Mesendoderm (in vitro differentiated cells): ENCODE measurements at regions not wholly inside any gene's neighbourhood (a gene's known extent, or its start where the extent isn't known, plus 50 kb on each side); places are given as distances from the start of the nearest gene placed in this dataset.
"Not testable (repeated sequence)": the region's sequence is repeated elsewhere in the genome, so short reads cannot be mapped to it uniquely, and the experiment has no call there.

Experiments
- DNase-seq: peaks from one replicate; pipeline ENCODE4 v3.0.0; 2013
- H2AK5ac ChIP-seq: 2 replicates; pipeline ENCODE4 v1.6.1; 2013; ENCODE audit warnings: low read length, inconsistent platforms
- H2BK120ac ChIP-seq: 2 replicates; pipeline ENCODE4 v1.6.1; 2013; ENCODE audit warnings: low read depth, mild to moderate bottlenecking, low read length, moderate library complexity, mixed read lengths
- H2BK15ac ChIP-seq: replicated peaks from 2 replicates; pipeline ENCODE4 v1.6.1; 2013; ENCODE audit warnings: low read depth, mild to moderate bottlenecking, moderate library complexity
- H2BK5ac ChIP-seq: 2 replicates; pipeline ENCODE4 v1.6.1; 2013; ENCODE audit warnings: low read length, inconsistent platforms
- H3K18ac ChIP-seq: 2 replicates; pipeline ENCODE4 v1.6.1; 2013; ENCODE audit warnings: mild to moderate bottlenecking, low read length, mixed read lengths
- H3K23ac ChIP-seq: one replicate; pipeline ENCODE4 v1.6.1; 2013; ENCODE audit warnings: low read length
- H3K27ac ChIP-seq: 2 replicates; pipeline ENCODE4 v1.5.1; 2013; ENCODE audit warnings: low read depth, mild to moderate bottlenecking, inconsistent platforms, low read length, moderate library complexity
- H3K27me3 ChIP-seq: 2 replicates; pipeline ENCODE4 v1.6.1; 2013; ENCODE audit warnings: low read length, control low read depth, mild to moderate bottlenecking, inconsistent platforms; ENCODE audit not compliant: insufficient read depth, poor library complexity
- H3K36me3 ChIP-seq: 2 replicates; pipeline ENCODE4 v1.6.1; 2013; ENCODE audit warnings: low read length, inconsistent platforms; ENCODE audit not compliant: control insufficient read depth, insufficient read depth
- H3K4ac ChIP-seq: one replicate; pipeline ENCODE4 v1.6.1; 2013; ENCODE audit warnings: low read depth, mild to moderate bottlenecking, low read length, moderate library complexity
- H3K4me1 ChIP-seq: 2 replicates; pipeline ENCODE4 v1.6.1; 2013; ENCODE audit warnings: low read depth, low read length, inconsistent platforms; ENCODE audit not compliant: control insufficient read depth
- H3K4me2 ChIP-seq: 2 replicates; pipeline ENCODE4 v1.6.1; 2013; ENCODE audit warnings: low read length
- H3K4me3 ChIP-seq: 2 replicates; pipeline ENCODE4 v1.5.1; 2013; ENCODE audit warnings: mild to moderate bottlenecking, low read length
- H3K56ac ChIP-seq: one replicate; pipeline ENCODE4 v1.6.1; 2013; ENCODE audit warnings: low read length
- H3K79me1 ChIP-seq: 2 replicates; pipeline ENCODE4 v1.6.1; 2013; ENCODE audit warnings: low read length, inconsistent platforms
- H3K79me2 ChIP-seq: 2 replicates; pipeline ENCODE4 v1.6.1; 2013; ENCODE audit warnings: mild to moderate bottlenecking, low read length; ENCODE audit not compliant: control insufficient read depth, insufficient read depth
- H3K9ac ChIP-seq: 2 replicates; pipeline ENCODE4 v1.6.1; 2013; ENCODE audit warnings: low read length, inconsistent platforms
- H4K5ac ChIP-seq: one replicate; pipeline ENCODE4 v1.6.1; 2013; ENCODE audit warnings: low read length
- H4K8ac ChIP-seq: one replicate; pipeline ENCODE4 v1.6.1; 2013; ENCODE audit warnings: low read depth, mild to moderate bottlenecking, control low read depth, low read length, moderate library complexity
- whole genome bisulfite sequencing: extraction: QIAGEN DNeasy Blood & Tissue Kit; methylation state at CpG from one replicate; pipeline ENCODE4 v1.1.7; 2013; ENCODE audit warnings: low lambda C conversion rate, missing lambda C conversion rate; ENCODE audit not compliant: insufficient coverage; ENCODE audit errors: extremely low coverage; 5-methylcytosine and 5-hydroxymethylcytosine counted together

GRCh38 chr12:48409938-48410337 lies 59.2 kb upstream of the ZNF641 start:
- not testable (repeated sequence) for H4K5ac ChIP-seq, H3K27ac ChIP-seq, H3K79me1 ChIP-seq, H3K36me3 ChIP-seq, H3K18ac ChIP-seq, H3K23ac ChIP-seq, DNase-seq, H2BK120ac ChIP-seq, H4K8ac ChIP-seq, H3K4me1 ChIP-seq, H2AK5ac ChIP-seq, H3K4me3 ChIP-seq, H3K4ac ChIP-seq, H2BK15ac ChIP-seq, H3K27me3 ChIP-seq, H3K79me2 ChIP-seq, H3K4me2 ChIP-seq, H3K9ac ChIP-seq, H3K56ac ChIP-seq, H2BK5ac ChIP-seq
- no CpG with 5 or more reads among the region's 3 CpGs for WGBS

GRCh38 chr12:48413388-48413787 lies 59.0 kb upstream of the ANP32D start:
- WGBS = no CpG with 5 or more reads among the region's 3 CpGs
- Histone ChIP-seq H3K18ac (no peak overlapping the region), H3K9ac (no peak overlapping the region), H3K56ac (no peak overlapping the region), H3K79me2 (no peaks in the 10 kb centered on the region), H4K8ac (no peak overlapping the region), H2BK5ac (no peak overlapping the region), H4K5ac (no peak overlapping the region), H3K27me3 (no peaks in the 10 kb centered on the region), H3K36me3 (no peaks in the 10 kb centered on the region), H3K4me2 (no peak overlapping the region), H2AK5ac (no peak overlapping the region), H3K27ac (no peak overlapping the region), H3K4me3 (no peak overlapping the region), H2BK120ac (no peak overlapping the region), H3K4me1 (no peaks in the 10 kb centered on the region), H2BK15ac (no peak overlapping the region), H3K4ac (no peak overlapping the region), H3K23ac (no peak overlapping the region), H3K79me1 (no peaks in the 10 kb centered on the region)
- no peak for DNase-seq

GRCh38 chr12:48414021-48414420 lies 58.3 kb upstream of the ANP32D start:
- Histone ChIP-seq H3K56ac (no peak overlapping the region), H3K23ac (no peak overlapping the region), H3K4me3 (no peak overlapping the region), H3K27me3 (no peaks in the 10 kb centered on the region), H3K79me2 (no peaks in the 10 kb centered on the region), H2BK120ac (no peak overlapping the region), H3K4me2 (no peak overlapping the region), H2BK15ac (no peak overlapping the region), H3K79me1 (no peaks in the 10 kb centered on the region), H4K5ac (no peak overlapping the region), H3K4me1 (no peaks in the 10 kb centered on the region), H2AK5ac (no peak overlapping the region), H3K9ac (no peak overlapping the region), H2BK5ac (no peak overlapping the region), H3K36me3 (no peaks in the 10 kb centered on the region), H3K4ac (no peak overlapping the region), H3K27ac (no peak overlapping the region), H4K8ac (no peak overlapping the region), H3K18ac (no peak overlapping the region)
- no CpG with 5 or more reads among the region's 4 CpGs for WGBS
- no peak for DNase-seq

GRCh38 chr12:48419116-48419935 lies 53.0 kb upstream of the ANP32D start:
- H3K27me3 ChIP-seq = no peaks in the 10 kb centered on the region
- H2BK5ac ChIP-seq = no peak overlapping the region
- DNase-seq = peak; percentile 47
- H3K4me2 ChIP-seq = no peak overlapping the region
- no peak overlapping the region for H3K18ac ChIP-seq
- H3K79me2 ChIP-seq = no peaks in the 10 kb centered on the region
- H3K4me1 ChIP-seq = no peaks in the 10 kb centered on the region
- H3K56ac ChIP-seq = no peak overlapping the region
- H2AK5ac ChIP-seq = no peak overlapping the region
- no peak overlapping the region for H3K23ac ChIP-seq
- no peaks in the 10 kb centered on the region for H3K79me1 ChIP-seq
- H4K5ac ChIP-seq = no peak overlapping the region
- WGBS = no CpG with 5 or more reads among the region's 6 CpGs
- no peak overlapping the region for H2BK15ac ChIP-seq
- no peak overlapping the region for H2BK120ac ChIP-seq
- no peak overlapping the region for H3K4me3 ChIP-seq
- H3K4ac ChIP-seq = no peak overlapping the region
- H4K8ac ChIP-seq = no peak overlapping the region
- no peak overlapping the region for H3K9ac ChIP-seq
- H3K27ac ChIP-seq = no peak overlapping the region
- H3K36me3 ChIP-seq = no peaks in the 10 kb centered on the region

GRCh38 chr12:48420039-48420775 lies 52.2 kb upstream of the ANP32D start:
- no peak overlapping the region for H3K23ac ChIP-seq
- no peaks in the 10 kb centered on the region for H3K36me3 ChIP-seq
- no CpG with 5 or more reads among the region's 3 CpGs for WGBS
- H2BK15ac ChIP-seq = no peak overlapping the region
- no peak overlapping the region for H3K9ac ChIP-seq
- no peak overlapping the region for H4K8ac ChIP-seq
- H3K79me1 ChIP-seq = no peaks in the 10 kb centered on the region
- DNase-seq = peak; percentile 63
- H3K27me3 ChIP-seq = no peaks in the 10 kb centered on the region
- no peak overlapping the region for H3K4ac ChIP-seq
- no peak overlapping the region for H3K18ac ChIP-seq
- no peak overlapping the region for H3K27ac ChIP-seq
- H2BK5ac ChIP-seq = no peak overlapping the region
- no peak overlapping the region for H3K4me3 ChIP-seq
- H3K56ac ChIP-seq = no peak overlapping the region
- H4K5ac ChIP-seq = no peak overlapping the region
- H2AK5ac ChIP-seq = no peak overlapping the region
- no peak overlapping the region for H2BK120ac ChIP-seq
- no peak overlapping the region for H3K4me2 ChIP-seq
- H3K79me2 ChIP-seq = no peaks in the 10 kb centered on the region
- no peaks in the 10 kb centered on the region for H3K4me1 ChIP-seq
